IPS-11a (cell line): ENCODE measurements at regions not wholly inside any gene's neighbourhood (a gene's known extent, or its start where the extent isn't known, plus 50 kb on each side); places are given as distances from the start of the nearest gene placed in this dataset.
"Not testable (repeated sequence)": the region's sequence is repeated elsewhere in the genome, so short reads cannot be mapped to it uniquely, and the experiment has no call there.

Source experiments
- H3K4me3 ChIP-seq: one replicate; pipeline ENCODE4 v1.5.1; 2013; ENCODE audit warnings: low read depth, low read length, control low read depth

DNA sequence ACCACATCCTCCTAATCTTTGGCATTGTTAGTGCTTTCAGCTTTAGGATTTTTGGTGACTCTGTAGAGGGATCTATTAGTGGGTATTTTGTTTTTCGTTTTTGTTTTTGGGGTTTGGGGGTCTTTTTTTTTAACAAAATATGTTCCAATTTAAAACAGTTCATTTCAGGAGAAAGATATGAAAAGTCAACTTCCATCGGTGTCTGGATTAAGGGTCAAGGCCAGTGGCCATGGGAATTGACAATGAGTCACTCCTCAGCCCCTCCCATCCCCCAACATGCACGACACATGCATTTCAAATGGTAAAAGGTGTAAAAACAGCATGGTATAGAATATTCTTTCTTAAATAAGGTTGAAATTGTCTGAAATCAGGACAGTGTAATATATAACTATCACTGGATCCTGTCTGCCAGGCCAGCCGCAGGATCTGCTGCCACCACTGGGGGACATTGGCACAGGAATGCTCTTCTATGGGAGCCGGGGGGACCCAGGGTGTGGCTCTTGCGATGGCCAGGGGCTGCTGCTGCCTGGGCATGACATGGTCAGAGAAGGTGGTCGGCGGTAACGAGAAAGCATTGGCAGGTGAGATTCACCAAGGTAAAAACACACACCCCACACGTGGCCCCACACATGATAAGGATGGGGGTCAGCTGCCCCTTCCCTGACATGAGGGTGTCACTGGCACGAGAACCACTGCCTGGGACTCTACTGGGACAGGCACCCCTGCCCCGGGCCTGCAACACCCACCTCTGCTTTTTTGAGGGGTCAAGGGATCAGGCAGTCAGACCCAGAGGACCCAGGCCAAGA is 126.2 kb upstream of the KCTD7 start:
- no peak overlapping the region for H3K4me3 ChIP-seq

DNA sequence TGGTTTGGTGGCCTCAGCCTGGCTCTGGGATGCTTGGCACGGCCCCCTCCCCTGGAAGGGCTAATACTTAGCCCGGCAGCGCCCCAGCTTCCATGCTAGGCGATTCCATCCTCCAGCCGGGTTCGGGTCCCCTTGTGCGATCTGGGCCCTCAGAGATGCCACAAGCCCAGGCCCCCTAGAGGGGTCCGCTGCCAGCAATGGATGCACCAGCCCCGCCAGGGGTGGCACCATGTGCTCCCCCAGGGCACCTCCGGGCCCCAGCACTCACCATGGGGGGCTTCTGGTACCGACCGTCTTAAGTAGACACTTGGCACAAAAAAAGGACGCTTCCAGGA is 125.7 kb upstream of the KCTD7 start:
- H3K4me3 ChIP-seq = no peak overlapping the region

- no peak overlapping the region for H3K4me3 ChIP-seq
These were observed 125.1 kb upstream of the KCTD7 start for GRCh38 chr7:66503551-66504031.

DNA sequence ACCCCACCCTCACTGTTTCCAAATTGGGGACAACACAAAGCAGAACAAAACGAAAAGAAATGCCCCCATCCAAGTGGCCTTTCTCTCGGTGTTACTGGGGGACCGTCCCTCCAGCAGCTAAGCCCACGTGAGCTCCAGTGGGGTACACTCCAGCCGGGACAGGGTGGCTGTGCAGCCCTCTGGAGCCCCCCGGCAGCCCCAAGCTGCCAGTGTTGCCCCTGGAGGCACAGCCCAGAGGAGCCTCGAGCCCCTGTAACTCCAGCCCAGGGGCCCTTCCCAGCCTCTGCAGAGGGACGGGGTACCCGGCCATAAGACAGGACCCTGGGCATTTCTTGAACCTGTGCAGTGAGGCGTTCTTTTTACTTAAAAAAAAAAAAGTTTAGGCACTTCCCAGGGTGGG is 124.5 kb upstream of the KCTD7 start:
- no peak overlapping the region for H3K4me3 ChIP-seq

- no peak overlapping the region for H3K4me3 ChIP-seq
These were observed 123.7 kb upstream of the KCTD7 start for GRCh38 chr7:66505009-66505408.

DNA sequence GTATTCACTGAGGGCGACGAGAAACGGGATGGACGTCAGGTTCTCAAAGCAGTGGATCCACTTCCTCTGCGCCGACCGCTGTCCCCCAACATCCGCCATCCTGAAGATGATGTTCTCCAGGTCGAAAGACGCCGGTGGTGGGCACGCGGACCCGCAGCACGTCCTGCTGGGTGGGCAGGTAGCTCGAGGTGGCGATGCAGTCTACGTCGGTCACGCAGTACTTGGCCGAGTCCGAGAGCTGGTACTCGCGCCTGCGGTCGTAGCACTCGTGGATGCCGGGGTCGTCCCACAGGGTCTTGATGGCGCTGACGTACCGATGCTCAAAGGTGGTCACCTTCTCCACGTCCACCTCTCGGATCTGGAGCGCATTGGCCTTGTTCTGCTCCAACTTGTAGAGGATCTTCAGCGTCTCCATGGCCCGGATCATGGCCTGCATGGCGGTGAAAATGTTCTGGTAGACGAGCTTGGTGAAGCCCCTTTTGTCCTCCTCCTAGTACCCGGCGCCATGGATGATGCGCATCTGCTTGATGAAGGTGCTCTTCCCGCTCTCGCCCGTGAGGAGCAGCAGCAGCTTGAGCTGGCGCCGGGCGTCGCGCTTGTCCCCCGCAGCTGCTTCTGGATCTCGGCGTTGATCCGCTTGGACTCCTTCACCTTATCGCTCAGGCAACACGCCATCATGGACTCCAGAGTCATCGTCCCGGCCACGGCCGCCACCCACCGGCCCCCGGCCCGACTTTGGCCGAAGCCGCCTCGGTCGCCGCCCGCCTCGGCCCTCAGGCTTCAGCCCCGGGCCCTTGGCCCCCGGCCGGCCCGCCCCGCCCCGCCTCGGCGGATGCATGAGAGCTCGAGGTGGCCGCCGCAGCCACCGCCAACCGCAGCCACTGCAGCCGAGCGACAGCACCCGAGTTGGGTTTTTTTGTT is 122.9 kb upstream of the KCTD7 start:
- H3K4me3 ChIP-seq = no peak overlapping the region

GRCh38 chr7:66506703-66507102 is 122.0 kb upstream of the KCTD7 start:
- H3K4me3 ChIP-seq = not testable (repeated sequence)

DNA sequence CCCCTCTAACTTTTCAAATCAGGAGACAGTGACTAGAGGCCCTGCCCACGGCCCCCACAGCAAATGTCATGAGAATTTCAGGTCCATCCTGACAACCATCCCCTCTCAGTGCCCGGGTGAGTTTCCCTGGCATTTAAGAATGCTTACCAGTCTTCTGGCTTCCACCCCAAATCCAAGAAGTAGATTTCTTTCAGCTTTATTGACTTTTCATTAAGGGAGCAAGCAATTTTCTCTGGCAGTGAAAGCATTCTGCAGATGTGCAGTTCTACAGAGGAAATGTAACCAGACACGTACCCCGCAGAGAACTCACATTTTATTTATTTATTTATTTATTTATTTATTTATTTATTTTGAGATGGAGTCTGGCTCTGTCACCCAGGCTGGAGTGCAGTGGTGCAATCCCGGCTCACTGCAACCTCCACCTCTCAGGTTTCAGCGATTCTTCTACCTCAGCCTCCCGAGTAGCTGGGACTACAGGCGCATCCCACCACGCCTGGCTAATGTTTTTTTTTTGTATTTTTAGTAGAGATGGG is 120.9 kb upstream of the KCTD7 start:
- H3K4me3 ChIP-seq = no peak overlapping the region

GRCh38 chr7:66508431-66508830 is 120.2 kb upstream of the KCTD7 start:
- H3K4me3 ChIP-seq = no peak overlapping the region

GRCh38 chr7:66514050-66514449 is 114.6 kb upstream of the KCTD7 start:
- no peak overlapping the region for H3K4me3 ChIP-seq

- H3K4me3 ChIP-seq = no peak overlapping the region
These were observed 111.3 kb upstream of the KCTD7 start for GRCh38 chr7:66517212-66517909.

DNA sequence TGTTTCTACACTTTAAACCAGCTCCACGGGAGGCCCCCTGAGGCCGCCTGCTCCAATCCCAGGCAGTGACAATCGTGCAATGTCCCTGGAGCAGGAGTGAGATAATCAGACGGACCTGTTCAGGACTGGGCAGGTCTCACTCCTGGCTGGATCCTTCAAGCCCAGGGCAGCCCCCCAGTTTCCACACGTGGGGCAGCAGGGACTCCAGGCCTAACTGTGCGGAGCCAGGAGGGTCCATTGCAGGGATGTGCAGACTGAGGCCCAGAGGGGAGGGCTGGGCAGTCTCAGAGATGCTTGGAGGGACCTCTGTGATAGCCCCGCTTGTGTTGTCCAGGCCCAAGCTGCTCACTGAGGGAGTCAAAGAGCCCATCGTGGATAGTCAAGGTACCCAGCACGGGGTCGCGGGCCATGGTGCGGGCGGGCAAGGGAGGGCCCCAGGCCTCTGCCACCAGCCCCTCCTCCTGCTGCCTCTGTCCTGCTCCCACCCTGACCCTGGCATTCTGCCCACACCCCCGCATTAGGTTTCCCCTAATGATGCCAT is 110.5 kb upstream of the KCTD7 start:
- no peak overlapping the region for H3K4me3 ChIP-seq

- H3K4me3 ChIP-seq = no peak overlapping the region
These were observed 107.0 kb upstream of the KCTD7 start for GRCh38 chr7:66521675-66522074.

DNA sequence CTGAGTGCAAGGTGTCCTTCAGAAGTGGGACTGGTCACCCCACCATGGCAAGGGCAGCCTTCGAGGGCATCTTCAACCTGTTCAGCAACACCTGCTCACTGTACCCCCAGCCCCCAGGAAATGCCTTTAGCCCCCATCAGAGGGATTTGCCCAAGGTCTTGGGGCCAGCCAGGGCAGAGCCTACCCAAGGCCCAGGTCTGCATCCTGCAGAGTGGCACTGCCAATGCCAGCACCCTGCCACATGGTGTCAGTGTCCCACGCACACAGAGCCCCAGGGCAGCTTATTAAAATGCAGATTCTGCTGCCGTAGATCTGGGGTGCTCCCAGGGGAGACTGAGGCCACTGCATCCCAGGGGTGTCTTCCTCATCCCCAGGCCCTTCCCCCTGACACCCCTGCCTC is 106.2 kb upstream of the KCTD7 start:
- no peak overlapping the region for H3K4me3 ChIP-seq

DNA sequence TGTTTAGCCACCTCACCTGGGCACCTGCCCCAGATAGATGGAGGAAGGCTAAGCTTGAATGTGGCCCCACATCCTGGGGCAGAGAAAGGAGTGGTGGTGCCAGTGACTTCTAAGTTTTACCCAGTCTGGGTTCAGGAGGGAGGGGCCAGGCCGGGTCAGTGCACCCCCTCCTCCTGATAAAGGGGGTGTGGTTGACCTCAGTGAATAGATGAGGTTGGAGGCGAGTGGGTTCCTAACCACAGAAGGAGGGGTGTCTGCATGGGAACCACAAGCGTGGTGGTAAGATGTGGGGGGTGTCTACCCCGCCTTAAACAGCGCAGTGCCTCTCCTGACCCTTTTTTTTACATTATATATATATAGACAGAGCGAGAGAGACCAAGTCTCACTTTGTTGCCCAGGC is 105.3 kb upstream of the KCTD7 start:
- H3K4me3 ChIP-seq = no peak overlapping the region

- H3K4me3 ChIP-seq = no peak overlapping the region
These were observed 103.9 kb upstream of the KCTD7 start for GRCh38 chr7:66524738-66525137.

GRCh38 chr7:66526782-66527181 is 101.9 kb upstream of the KCTD7 start:
- not testable (repeated sequence) for H3K4me3 ChIP-seq

GRCh38 chr7:66528652-66529051 is 100.0 kb upstream of the KCTD7 start:
- no peak overlapping the region for H3K4me3 ChIP-seq

GRCh38 chr7:66529883-66530610 is 98.6 kb upstream of the KCTD7 start:
- H3K4me3 ChIP-seq = no peak overlapping the region
